OCI-LY7 (cell line): ENCODE measurements at regions not wholly inside any gene's neighbourhood (a gene's known extent, or its start where the extent isn't known, plus 50 kb on each side); places are given as distances from the start of the nearest gene placed in this dataset.

Source experiments
- EZH2phosphoT487 ChIP-seq: fragments of 200-600 bp; sonication (generic); IDR thresholded peaks from 2 replicates; pipeline ENCODE4 v1.6.1; 2018; ENCODE audit warnings: low read depth, borderline replicate concordance, mild to moderate bottlenecking, mixed run types, antibody characterized with exemption, low read length, moderate library complexity, mixed read lengths
- TF ChIP-seq, protein P1 (sequence below): fragments of 200-600 bp; sonication (generic); conservative IDR thresholded peaks from 2 replicates; pipeline ENCODE4 v1.5.1; 2014; ENCODE audit warnings: mild to moderate bottlenecking, antibody characterized with exemption, low read length, moderate library complexity, mixed read lengths

DNA sequence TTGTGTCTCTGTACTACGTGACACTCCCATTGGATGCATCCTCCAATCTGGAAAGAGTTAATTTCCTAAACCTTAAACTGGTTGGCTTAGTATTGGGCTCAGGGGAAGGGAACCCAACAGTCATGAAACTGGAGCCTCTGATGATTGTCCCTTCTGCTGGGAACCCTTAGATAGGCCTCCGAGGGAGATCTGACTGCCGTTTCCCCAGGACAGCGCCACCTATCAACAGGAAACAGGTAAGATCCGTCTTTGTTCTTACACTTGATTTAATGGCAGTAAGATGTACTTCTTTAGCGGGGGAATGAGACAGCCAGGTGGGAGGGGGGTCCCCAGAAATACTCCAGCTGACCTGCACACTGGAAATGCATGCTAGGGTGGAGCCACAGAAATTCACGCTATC is 1749.6 kb downstream of the SI start:
- TF ChIP-seq, protein P1, sequence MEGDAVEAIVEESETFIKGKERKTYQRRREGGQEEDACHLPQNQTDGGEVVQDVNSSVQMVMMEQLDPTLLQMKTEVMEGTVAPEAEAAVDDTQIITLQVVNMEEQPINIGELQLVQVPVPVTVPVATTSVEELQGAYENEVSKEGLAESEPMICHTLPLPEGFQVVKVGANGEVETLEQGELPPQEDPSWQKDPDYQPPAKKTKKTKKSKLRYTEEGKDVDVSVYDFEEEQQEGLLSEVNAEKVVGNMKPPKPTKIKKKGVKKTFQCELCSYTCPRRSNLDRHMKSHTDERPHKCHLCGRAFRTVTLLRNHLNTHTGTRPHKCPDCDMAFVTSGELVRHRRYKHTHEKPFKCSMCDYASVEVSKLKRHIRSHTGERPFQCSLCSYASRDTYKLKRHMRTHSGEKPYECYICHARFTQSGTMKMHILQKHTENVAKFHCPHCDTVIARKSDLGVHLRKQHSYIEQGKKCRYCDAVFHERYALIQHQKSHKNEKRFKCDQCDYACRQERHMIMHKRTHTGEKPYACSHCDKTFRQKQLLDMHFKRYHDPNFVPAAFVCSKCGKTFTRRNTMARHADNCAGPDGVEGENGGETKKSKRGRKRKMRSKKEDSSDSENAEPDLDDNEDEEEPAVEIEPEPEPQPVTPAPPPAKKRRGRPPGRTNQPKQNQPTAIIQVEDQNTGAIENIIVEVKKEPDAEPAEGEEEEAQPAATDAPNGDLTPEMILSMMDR: no peak
- no peak for TF ChIP-seq EZH2phosphoT487
